HG03108 (cell line): ENCODE measurements at regions not wholly inside any gene's neighbourhood (a gene's known extent, or its start where the extent isn't known, plus 50 kb on each side); places are given as distances from the start of the nearest gene placed in this dataset.
"Not testable (repeated sequence)": the region's sequence is repeated elsewhere in the genome, so short reads cannot be mapped to it uniquely, and the experiment has no call there.

Source experiments
- ATAC-seq: cut with Tn5 transposase; IDR thresholded peaks from one replicate; pipeline ENCODE4 v1.9.1; 2021; ENCODE audit warnings: moderate library complexity; ENCODE audit not compliant: unreplicated experiment

DNA sequence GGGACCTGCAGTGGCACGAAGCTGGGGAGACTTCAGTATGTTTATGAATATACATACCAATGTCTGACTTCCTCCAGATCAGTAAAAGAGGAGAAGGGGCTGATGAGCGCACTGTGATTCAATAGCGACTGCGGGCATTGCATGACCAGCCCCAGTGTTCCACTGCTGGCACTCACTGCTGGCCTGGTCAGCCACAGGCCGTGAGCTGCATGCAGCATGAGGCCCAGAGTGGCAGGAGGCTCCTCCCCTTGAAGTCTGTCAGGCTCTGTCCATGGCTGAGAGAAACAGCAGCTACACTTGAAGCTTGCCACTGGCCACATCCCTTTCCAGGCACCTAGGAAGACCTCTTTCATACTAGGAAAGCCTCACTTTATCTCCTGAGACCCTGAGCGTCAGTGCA lies 265.9 kb upstream of the CDYL start:
- ATAC-seq: no peak

DNA sequence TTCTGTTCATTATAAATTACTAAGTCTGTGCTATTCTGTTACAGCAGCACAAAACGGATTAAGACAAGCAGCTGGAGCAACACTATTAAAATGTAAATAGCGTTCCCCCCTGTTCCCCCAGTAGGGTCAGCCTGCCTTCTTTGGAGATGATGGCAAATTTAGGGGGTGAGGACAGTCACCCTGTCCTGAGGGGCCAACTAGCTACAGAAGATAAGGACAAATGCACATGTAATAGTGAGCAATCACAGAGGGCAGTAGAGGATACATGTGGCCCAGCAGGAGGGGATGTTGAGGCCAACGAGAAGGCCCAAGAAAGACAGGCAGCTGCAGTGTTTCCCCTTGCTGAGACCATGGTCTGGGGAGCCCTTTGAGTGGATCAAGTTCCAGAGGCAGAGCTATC lies 266.7 kb upstream of the CDYL start:
- ATAC-seq: no peak

DNA sequence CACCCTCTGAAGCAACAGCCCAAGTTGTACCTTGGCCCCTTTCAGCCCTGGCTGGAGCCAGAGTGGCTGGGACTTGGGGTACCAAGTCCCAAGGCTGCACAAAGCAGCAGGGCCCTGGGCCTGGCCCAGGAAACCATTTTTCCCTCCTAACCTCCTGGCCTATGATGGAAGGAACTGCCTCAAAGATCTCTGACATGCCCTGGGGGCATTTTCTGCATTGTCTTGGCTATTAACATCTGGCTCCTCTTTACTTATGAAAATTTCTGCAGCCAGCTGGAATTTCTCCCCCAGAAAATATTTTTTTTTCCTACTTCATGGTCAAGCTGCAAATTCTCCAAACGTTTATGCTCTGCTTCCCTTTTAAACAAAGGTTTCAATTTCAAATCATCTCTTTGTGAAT lies 269.4 kb upstream of the CDYL start:
- no peak for ATAC-seq

DNA sequence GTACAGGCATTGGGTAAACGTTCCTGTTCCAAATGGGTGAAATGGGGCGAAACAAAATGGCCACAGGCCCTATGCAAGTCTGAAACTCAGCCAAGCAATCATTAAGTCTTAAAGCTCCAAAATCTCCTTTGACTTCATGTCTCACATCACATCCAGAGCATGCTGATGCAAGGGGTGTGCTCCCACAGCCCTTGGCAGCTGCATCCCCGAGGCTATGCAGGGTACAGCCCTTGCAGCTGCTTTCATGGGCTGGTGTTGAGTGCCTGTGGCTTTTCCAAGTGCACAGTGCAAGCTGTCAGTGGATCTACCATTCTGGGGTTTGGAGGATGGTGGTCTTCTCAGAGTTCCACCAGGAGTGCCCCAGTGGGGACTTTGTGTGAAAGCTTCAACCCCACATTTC lies 270.0 kb upstream of the CDYL start:
- ATAC-seq: no peak

DNA sequence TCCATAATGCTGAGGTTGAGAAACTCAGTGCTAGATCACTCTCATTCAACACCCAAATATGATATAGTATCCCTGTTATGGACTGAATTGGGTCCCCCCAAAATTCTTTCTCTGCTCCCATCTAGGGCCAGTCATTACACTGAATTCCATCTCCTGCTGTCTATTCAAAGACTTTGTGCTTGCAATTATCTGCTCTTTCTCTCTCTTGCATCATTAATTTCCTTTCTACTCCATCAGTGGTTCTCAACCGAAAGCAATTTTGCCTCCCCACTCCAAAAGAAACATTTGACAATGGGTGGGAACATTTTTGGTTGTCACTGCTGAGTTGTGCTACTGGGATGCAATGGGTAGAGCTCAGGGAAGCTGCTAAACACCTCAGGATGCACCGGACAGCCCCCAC lies 271.5 kb upstream of the CDYL start:
- no peak for ATAC-seq

DNA sequence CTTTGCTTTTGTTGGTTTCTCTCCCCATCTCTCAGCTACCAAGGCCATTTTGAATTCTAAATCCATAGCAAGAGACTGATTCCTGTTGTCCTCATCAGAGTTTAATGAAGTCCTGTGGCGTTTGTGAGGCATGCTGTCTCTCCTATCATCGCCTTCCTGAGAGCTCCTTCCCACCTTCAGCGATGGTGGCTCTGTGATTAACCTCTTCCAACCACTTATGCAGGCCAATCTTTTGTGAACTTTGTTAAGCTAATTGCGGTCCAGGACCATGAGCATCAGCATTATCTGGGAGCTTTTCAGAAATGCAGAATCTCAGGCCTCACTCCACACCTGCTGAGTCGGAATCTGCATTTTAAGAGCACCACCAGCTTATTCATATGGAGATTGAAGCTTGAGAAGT lies 272.5 kb upstream of the CDYL start:
- ATAC-seq: no peak

DNA sequence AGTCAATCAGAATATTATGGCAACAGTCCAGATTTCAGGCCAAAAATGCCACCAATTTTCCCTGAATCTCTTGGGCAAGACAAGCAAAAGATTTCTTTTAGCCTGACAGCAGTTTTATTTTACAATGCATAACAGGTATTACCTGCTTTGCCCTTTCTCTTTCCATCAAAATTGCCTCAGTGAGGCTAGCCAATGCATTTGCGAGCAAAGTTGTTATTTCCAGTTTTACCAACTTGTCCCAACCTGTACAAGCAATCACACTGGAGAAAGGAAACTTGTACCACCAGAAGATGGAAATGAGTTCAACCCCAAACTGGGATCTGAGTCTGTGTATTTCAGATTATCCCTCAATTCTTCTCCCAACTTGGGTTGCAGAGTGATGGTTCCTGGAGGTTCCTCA lies 279.9 kb upstream of the CDYL start:
- ATAC-seq: no peak

DNA sequence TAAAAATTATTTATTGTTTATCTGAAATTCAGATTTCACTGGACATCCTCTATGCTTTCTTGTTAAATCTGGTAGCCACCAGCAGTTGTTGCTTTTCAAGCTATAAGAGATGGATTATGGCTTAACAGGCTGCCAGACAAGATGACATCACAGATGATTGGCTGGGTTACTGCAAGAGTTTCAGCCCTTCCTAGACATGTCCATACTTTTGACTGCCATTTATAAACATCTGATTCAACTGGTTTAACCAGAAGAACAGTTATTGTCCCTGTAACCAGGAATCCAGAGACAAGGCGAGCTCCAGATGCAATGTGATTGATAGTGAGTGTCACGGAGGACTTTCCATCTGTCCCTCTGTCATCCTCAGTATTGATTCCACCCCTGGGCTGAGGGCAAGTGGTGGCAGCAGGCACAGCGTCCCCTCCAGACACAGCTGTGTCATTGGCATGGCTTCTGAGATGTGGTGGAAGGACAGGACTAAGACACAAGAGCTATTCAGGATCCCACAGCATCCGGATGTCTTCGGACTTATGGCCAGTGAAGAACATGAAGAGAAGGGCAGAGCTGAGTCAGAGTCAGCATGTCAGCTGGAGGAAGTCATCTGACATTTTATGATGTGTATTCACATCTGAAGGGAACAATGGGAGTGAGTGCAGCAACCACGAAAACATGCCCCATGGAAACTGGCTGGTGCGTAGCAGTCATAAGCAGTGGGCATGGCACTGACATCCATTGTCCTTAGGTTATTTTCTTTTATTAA lies 284.5 kb upstream of the CDYL start:
- ATAC-seq: no peak

DNA sequence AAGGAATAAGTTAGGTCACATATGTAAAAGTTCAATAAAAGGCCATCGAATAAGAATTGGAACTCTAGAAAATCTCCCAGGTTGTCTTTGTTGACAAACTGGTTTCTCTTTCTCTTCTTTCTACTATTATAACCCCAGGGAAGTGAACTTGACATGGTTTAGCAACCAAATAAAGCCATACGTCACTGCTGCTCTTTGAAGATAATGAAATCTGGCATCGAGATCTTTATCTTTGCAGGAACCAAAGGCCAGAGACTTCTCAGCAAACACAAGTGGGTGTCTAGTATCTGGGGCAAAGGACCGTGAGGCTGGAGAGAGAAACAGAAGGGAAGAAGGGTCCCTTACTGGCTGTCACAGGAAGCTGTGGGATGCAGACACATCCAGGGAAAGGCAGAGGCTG lies 286.7 kb upstream of the CDYL start:
- ATAC-seq: no peak

DNA sequence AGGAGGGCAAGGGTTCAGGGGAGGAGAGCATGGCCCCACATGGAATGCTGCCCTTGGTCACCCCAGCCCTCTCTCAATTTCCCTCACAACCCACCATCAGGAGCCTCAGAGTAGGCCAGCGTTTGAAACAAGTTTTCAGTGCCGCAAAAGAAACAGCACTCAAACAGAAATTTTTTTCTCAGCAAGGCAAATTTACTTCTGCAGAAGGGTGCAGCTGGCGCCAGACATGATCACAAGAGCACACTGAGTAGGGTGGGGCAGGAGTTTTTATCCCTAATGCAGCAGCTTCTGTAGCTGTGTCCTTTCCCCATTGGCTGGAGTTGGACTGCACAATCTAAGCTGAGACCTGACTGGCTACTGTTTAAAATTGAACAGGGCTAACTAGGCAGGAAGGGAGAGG lies 287.8 kb upstream of the CDYL start:
- no peak for ATAC-seq

DNA sequence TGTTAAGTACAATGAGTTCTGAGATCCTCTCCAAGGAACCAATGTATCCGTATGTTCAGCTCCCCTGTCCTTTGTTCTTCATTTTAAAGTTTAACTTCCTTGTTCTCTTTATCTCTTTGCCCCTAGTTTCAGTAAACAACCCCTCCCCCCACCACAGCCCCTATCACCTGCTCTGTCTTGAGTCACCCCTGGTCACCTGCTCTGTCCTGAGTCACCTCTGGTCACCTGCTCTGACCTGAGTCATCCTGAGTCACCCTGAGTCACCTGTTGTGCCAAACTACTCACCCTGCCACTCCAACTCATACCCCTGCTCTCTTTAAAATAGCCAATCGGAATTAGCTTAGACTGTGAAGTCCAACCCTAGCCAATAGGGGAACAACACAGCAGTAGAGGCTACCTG lies 288.7 kb upstream of the CDYL start:
- ATAC-seq: no peak

DNA sequence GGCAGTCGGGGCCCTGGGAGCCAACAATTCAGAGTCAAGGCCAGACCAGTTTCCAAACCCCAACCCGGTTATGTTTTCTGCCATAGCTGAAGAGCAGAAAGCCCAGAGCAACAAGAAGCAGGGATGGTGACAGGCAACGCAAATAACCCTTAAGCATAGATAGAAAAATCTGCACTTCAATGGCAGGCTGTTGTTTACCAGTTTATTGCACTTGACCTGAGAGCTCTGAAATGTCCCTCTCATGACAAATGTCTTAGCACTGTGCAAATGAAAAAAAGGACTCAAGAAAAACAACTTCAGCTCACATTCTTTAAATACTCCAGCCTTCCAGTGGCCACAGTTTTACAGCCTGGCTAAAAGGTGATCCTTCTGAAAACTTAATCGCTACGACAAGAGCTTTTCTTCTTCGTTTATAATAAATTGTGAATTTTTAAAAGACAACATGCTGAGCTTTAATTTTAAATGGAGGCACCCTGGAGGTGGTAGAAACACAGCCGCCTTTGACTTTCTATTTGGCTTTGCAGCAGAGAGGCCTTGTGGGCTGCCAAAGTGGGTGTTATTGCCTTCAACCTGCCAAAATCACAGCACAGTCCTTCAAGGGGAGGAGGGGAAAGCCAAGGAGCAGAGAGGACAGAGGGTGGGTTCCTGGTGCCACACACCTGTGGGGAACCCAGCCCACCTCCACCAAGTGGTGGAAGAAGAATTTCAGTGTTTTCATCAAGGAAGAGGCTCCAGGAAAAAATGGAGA lies 289.5 kb upstream of the CDYL start:
- no peak for ATAC-seq

DNA sequence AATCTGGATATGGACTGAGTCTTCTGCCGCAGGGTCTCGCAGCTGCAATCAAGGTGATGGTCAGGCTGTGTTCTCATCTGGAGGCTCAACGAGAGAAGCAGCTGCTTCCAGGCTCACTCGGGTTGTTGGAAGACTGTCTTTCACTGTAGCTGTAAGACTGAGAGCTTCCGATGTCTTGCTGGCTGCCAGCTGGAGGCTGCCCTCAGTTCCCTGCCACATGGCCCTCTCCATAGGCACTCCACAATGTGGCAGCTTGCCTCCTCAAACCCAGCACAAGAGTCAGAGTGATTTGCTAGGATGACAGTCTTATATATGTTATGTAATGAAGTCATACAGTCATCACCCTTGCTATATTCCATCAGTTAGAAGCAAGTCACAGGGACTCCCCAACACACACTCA lies 290.5 kb upstream of the CDYL start:
- ATAC-seq: no peak

DNA sequence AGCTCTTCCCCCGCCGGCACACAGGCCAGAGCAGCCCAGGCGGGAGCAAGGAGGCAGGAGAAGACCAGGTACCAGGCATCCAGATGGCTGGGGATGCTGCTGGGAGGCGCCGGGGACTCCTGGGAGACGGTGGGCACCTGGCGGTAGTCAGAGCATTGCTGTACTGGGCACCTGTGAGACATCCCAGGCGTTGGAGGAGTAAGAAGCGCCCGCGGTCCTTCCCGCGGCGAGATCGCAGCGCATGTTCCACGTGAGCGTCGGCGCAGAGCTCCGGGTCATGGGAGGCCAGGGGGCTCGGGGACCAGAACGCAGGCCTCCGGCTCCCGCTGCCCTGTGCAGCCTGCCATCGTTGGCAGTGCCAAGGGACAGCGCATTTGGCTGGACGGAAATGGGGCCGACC lies 293.7 kb upstream of the CDYL start:
- ATAC-seq: no peak

DNA sequence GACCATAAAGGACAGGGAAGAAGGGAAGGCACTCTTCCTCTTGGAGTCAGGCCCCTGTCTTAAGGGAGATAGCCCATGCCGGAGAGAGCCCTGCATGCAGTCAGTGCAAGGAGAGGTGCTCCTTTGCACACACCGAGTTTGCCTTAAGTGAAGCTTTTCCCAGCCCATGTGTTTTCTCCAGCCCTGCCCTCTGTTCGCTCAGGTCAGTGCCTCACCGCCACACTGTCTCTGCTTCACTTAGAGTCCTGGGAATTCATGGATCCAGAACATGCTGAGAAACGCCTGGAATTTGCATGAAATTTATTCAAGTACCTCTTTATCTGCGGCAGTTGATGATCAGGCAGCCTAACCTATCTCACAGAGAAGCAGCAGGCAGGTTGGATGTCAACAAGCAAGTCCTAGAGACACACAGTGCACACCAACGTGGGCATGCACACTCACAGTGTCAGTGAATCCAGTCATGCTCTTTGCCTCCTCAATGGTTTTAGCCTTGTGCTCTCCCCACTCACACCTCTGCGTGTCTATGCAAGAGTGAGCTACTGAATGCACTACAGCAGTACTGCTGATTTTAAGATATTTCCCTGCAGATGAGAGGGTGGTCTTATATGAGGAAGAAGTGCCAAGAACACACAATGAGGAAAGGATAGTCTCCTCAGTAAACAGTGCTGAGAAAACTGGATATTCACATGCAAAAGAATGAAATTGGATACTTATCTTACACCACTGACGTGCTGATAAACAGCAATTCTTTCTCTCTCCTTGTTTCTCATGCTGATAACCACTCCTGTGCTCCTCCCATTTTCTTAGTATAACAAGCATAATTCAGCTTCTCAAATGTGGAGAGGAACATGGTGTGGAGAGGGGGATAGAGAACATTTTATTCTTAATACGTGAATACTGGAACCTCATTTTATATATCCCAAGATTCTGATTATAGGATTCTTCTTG lies 295.1 kb upstream of the CDYL start:
- no peak for ATAC-seq

DNA sequence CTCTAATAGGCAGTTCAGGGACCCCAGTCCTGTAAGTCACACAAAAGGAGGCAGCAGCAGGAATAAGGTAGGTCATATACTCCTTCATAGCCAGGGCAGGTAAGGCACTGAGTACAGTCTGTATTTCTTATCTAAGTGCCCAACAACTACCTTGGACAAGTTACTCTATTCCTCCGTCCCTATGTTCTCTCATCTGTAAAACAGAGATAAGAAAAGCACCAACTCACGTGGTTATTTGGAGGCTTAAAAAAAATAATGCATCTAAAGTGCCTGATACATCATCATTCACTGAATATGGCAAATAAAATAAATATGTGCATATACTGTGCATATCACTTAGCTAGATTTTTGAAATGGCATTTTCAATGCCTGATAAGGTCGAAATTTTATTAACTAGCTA lies 298.1 kb upstream of the CDYL start:
- ATAC-seq: no peak

DNA sequence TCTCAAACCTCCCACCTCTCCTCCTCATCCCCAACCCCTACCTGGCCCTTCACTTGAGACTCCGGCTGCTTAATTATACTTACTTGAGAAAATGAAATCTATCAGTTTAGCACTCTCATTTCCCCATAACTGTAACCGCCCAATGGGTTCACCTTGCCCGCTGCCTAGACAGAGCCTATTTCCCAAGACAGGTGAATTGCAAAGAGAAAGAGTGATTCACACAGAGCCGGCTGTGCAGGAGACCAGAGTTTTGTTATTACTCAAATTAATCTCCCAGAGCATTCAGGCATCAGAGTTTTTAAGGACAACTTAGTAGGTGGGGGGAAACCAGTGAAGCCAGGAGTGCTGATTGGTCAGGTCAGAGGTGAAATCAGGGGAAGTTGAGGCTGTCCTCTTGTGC lies 301.4 kb upstream of the CDYL start:
- ATAC-seq: no peak

DNA sequence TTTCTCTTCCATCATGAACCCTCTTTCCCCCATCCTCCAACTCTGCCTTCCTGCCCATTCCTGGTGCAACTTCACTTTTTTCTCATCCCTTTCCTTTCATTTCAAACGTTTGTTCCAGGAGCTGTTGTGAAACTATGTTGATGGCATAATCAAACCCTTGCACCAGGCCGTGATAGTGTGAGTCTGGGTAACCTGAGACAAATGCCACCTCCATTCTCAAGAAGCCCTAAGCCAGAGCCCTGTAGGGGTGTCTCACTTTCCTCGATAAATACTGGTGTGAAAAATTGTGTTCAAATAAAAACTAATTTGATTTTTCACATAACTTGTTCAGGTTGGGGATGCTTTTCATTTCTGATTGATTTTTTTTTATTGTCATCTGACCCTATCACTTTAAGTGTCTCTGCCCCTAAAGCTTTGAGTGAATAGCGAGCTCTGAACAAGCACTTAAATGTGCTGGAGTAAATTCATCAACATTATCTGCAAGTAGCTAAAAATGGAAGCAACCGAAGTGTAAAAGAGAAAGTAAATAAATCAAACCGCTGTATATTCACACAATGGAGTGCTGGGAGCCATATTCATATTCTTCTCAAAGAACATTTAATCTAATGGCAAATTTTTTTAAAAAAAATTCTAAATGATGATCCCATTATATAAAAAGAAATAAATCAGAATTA lies 303.1 kb upstream of the CDYL start:
- ATAC-seq: no peak

DNA sequence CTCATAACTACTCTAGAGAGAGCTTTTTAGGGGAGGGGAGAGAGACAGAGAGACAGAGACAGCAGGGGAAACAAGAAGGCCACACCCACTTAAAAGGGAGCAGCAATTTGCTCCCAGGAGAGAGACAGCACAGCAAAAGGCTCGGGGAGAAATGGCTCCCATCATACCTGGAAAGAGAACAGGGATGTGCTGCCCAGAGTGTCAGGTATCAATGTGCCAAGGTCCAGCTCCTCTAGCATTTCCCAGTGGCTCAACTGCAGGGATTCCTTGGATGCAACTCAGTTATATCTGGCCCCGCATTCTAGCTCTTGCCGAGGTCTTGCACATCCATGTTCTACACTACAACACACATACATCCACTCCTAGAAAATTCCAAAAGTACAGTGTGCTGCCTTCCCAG lies 304.0 kb upstream of the CDYL start:
- no peak for ATAC-seq

DNA sequence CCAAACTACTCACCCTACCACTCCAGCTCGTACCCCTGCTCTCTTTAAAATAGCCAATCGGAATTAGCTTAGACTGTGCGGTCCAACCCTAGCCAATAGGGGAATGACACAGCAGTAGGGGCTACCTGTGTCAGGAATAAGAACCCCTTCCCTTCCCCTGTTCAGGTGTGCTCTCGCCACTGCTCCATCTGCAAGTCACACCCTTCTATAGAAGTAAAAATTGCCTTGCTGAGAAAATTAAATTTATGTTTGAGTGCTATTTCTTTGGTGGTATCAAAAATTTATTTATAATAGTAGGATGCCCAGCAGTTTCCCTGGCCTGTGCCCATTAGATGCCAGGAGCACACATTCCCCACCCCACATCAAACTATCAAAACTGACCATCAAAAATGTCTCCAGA lies 304.7 kb upstream of the CDYL start:
- not testable (repeated sequence) for ATAC-seq

DNA sequence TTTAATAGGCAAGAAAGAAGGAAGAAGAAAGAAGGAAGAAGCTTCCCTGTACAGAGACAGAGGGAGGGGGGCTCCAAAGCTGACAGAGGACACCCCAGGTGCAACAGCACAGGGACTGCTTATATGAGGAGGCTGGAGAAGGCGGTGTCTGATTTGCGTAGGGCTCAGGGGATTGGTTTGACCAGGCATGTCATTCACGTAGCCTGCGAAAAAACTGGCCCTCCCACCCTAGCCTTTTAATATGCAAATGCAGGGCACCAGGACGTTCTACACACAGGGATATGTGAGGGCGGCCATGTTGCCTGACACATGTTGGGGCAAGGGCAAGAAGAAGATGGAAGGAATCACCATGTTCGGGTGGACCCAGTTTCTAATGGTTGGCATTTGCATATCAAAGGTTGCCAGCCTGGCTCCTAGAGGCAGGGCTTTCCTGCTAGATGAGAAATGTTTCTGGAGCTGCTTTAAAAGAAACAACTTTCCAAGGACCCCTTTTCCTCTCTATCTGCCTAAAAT lies 305.4 kb upstream of the CDYL start:
- no peak for ATAC-seq
